Effector memory CD8-positive, alpha-beta T cell (primary cell): ENCODE measurements at regions not wholly inside any gene's neighbourhood (a gene's known extent, or its start where the extent isn't known, plus 50 kb on each side); places are given as distances from the start of the nearest gene placed in this dataset.

Source experiments
- ATAC-seq: fragments of 150-1000 bp; cut with Tn5 transposase; replicated peaks from 2 replicates; pipeline ENCODE4 v1.10.0; 2021; ENCODE audit warnings: mild to moderate bottlenecking, moderate library complexity
- DNase-seq, 3 experiments: peaks; one replicate each; pipeline ENCODE4 v3.0.0; 2021
- H3K27ac Mint-ChIP-seq, 2 donors: one replicate each; pipeline ENCODE4 v1.8.0; 2022; ENCODE audit warnings: mild to moderate bottlenecking in 2 of 2, mixed read lengths in 2 of 2, moderate library complexity in 2 of 2
- H3K27me3 Mint-ChIP-seq, 2 donors: one replicate each; pipeline ENCODE4 v1.8.0; 2022; ENCODE audit warnings: mixed read lengths in 2 of 2
- H3K36me3 Mint-ChIP-seq: one replicate; pipeline ENCODE4 v1.8.0; 2022; ENCODE audit warnings: mild to moderate bottlenecking, moderate library complexity, mixed read lengths; ENCODE audit not compliant: insufficient read depth
- H3K4me1 Mint-ChIP-seq, 2 donors: one replicate each; pipeline ENCODE4 v1.8.0; 2022; ENCODE audit warnings: low read depth in 2 of 2, mixed read lengths in 2 of 2
- H3K4me3 Mint-ChIP-seq, 2 donors: one replicate each; pipeline ENCODE4 v1.8.0; 2022; ENCODE audit warnings: mild to moderate bottlenecking in 2 of 2, mixed read lengths in 2 of 2, moderate library complexity in 2 of 2
- H3K9me3 Mint-ChIP-seq, 2 donors: one replicate each; pipeline ENCODE4 v1.8.0; 2022; ENCODE audit warnings: mixed read lengths in 2 of 2

- Mint-ChIP-seq H3K27ac (no peak overlapping the region), H3K27me3 (no peaks in the 10 kb centered on the region), H3K4me1 (no peaks in the 10 kb centered on the region), H3K9me3 (peaks cover 0 to 18% of the 10 kb centered on the region in 2 donors), H3K4me3 (no peak overlapping the region), H3K36me3 (no peaks in the 10 kb centered on the region)
- no peak for ATAC-seq
- DNase-seq: no peak
Observed at GRCh38 chr5:153136910-153137614, 353.4 kb upstream of the GRIA1 start.

DNA sequence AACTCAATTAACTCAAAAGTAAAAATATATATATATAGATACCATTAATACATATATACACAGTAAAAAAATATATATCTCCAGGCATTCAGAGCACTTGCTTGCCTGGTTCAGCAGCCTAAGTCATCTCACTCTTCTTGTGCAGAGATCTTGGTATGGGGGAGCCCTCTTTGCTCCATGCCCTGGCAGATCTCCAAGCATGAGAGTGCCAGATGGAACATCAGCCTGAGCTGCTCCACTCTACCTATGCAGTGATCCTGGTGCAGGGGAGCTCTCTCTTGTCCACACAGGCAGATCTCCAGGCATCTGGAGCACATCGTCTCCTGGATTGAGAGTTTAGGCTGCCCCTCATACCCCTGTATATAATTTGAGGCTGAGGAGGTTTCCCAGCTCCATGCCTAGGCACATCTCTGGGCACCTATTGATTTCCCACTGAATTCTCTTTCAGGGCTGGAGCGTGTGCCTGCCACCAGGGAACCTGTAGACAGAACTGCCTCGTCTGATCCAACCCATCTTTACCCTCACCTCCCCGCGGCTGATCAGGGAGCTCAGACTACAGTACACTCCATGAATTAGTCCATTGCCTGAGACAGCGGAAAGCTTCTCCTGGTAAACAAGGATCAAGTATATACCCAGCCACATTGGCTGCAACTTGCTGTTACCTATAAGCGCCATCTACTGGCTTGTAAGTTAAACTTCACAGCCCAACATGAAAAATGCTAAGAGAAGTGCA is 342.4 kb upstream of the GRIA1 start:
- Mint-ChIP-seq H3K27ac (no peak overlapping the region), H3K4me3 (no peak overlapping the region), H3K27me3 (no peaks in the 10 kb centered on the region), H3K36me3 (no peaks in the 10 kb centered on the region), H3K4me1 (no peaks in the 10 kb centered on the region), H3K9me3 (peaks cover 7% of the 10 kb centered on the region in 2 donors)
- ATAC-seq: no peak
- no peak for DNase-seq

- Mint-ChIP-seq H3K4me1 (no peaks in the 10 kb centered on the region), H3K9me3 (peaks cover 4 to 6% of the 10 kb centered on the region in 2 donors), H3K27ac (no peak overlapping the region), H3K36me3 (no peaks in the 10 kb centered on the region), H3K27me3 (no peaks in the 10 kb centered on the region), H3K4me3 (no peak overlapping the region)
- no peak for ATAC-seq
- DNase-seq: no peak
Observed at GRCh38 chr5:153148624-153148976, 341.9 kb upstream of the GRIA1 start.

GRCh38 chr5:153151558-153151957 is 338.9 kb upstream of the GRIA1 start:
- ATAC-seq (no peak), DNase-seq (no peak)
- Mint-ChIP-seq H3K4me1 (no peaks in the 10 kb centered on the region), H3K36me3 (no peaks in the 10 kb centered on the region), H3K4me3 (no peak overlapping the region), H3K9me3 (no peaks in the 10 kb centered on the region), H3K27ac (no peak overlapping the region), H3K27me3 (no peaks in the 10 kb centered on the region)

- no peaks in the 10 kb centered on the region for H3K36me3 Mint-ChIP-seq
- peaks cover 0 to 2% of the 10 kb centered on the region in 2 donors for H3K9me3 Mint-ChIP-seq
- H3K4me3 Mint-ChIP-seq: no peak overlapping the region
- no peak overlapping the region for H3K27ac Mint-ChIP-seq
- H3K27me3 Mint-ChIP-seq: no peaks in the 10 kb centered on the region
- H3K4me1 Mint-ChIP-seq: no peaks in the 10 kb centered on the region
- ATAC-seq (no peak), DNase-seq (no peak)
Observed at GRCh38 chr5:153153086-153153485, 337.4 kb upstream of the GRIA1 start.

DNA sequence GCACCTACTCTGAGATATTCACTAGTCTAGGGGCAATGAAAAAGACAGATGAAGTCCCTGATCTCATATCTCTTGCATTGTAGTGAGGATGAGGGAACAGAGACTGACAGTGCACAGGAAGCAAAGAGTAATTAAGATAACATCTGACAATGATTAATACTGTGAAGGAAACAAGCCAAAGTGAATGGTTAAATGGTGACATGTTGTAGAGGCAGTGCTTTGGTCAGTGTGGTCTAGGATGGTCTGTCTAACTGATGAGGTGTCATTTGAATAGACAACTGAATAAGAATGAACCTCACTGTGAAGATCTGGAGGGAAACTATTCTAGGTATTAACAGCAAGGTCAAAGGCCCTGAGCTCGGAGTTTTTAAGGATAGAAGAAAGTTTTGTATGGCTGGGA is 333.3 kb upstream of the GRIA1 start:
- H3K4me3 Mint-ChIP-seq: no peak overlapping the region
- no peaks in the 10 kb centered on the region for H3K27me3 Mint-ChIP-seq
- no peak overlapping the region for H3K27ac Mint-ChIP-seq
- H3K9me3 Mint-ChIP-seq: peaks cover 0 to 2% of the 10 kb centered on the region in 2 donors
- ATAC-seq: no peak
- no peaks in the 10 kb centered on the region for H3K36me3 Mint-ChIP-seq
- no peak for DNase-seq
- H3K4me1 Mint-ChIP-seq: no peaks in the 10 kb centered on the region

- DNase-seq: no peak
- no peak for ATAC-seq
- no peaks in the 10 kb centered on the region for H3K27me3 Mint-ChIP-seq
- peaks cover 0 to 4% of the 10 kb centered on the region in 2 donors for H3K9me3 Mint-ChIP-seq
- H3K4me3 Mint-ChIP-seq: no peak overlapping the region
- H3K36me3 Mint-ChIP-seq: no peaks in the 10 kb centered on the region
- no peak overlapping the region for H3K27ac Mint-ChIP-seq
- no peaks in the 10 kb centered on the region for H3K4me1 Mint-ChIP-seq
Observed at GRCh38 chr5:153158608-153159007, 331.9 kb upstream of the GRIA1 start.

GRCh38 chr5:153159616-153160015 is 330.9 kb upstream of the GRIA1 start:
- Mint-ChIP-seq H3K36me3 (no peaks in the 10 kb centered on the region), H3K4me3 (no peak overlapping the region), H3K9me3 (peaks cover 4 to 7% of the 10 kb centered on the region in 2 donors), H3K27me3 (no peaks in the 10 kb centered on the region), H3K27ac (no peak overlapping the region), H3K4me1 (no peaks in the 10 kb centered on the region)
- ATAC-seq: no peak
- DNase-seq: no peak

- Mint-ChIP-seq H3K4me1 (no peaks in the 10 kb centered on the region), H3K27ac (no peak overlapping the region), H3K36me3 (no peaks in the 10 kb centered on the region), H3K27me3 (no peaks in the 10 kb centered on the region), H3K9me3 (peaks cover 4 to 19% of the 10 kb centered on the region in 2 donors), H3K4me3 (no peak overlapping the region)
- DNase-seq: no peak
- ATAC-seq: no peak
Observed at GRCh38 chr5:153168241-153168640, 322.2 kb upstream of the GRIA1 start.

- Mint-ChIP-seq H3K4me3 (no peak overlapping the region), H3K36me3 (no peaks in the 10 kb centered on the region), H3K4me1 (no peaks in the 10 kb centered on the region), H3K27me3 (no peaks in the 10 kb centered on the region), H3K27ac (no peak overlapping the region), H3K9me3 (peaks cover 0 to 5% of the 10 kb centered on the region in 2 donors)
- DNase-seq: no peak
- no peak for ATAC-seq
Observed at GRCh38 chr5:153187503-153187902, 303.0 kb upstream of the GRIA1 start.

DNA sequence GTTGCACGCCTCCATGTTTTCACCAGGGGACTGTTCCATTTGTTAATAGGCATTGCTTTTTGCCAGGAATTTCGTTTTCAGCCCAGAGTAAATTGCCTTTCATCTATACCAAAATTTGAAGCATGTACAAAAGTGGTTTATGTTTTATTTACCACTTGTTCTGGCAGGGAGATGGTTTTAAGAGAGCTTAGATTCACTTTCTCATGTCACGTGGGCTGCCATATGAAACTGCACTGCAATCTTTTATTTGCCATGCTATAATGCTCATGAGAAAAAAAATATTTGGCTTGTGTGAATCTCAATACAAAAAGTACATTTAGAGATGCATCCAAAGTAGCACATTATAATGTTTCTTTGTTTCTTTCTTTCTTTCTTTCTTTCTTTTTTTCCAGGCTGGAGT is 284.1 kb upstream of the GRIA1 start:
- H3K27me3 Mint-ChIP-seq: no peaks in the 10 kb centered on the region
- ATAC-seq: no peak
- no peak for DNase-seq

DNA sequence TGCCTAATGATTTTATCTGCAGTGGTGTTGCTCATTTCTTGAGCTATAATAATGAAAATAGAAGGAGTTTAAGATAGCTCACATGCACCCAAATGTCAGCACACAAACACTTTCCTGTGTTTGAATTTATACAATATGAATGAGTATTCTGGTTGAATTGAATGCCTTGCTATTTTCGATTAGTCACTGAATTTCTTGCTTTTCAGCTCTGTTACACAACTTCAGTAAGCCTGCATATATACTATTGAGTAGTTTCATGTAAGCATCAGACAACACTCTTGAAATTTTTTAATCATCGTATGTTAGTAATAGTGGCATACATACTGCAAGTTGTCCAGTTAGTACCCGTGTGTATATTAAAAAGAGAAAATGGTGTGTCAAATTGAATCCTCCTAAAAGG is 281.5 kb upstream of the GRIA1 start:
- ATAC-seq (no peak), DNase-seq (no peak)
- no peak overlapping the region for H3K27ac Mint-ChIP-seq
- H3K4me1 Mint-ChIP-seq: no peaks in the 10 kb centered on the region
- H3K27me3 Mint-ChIP-seq: no peaks in the 10 kb centered on the region
- peaks cover 0 to 4% of the 10 kb centered on the region in 2 donors for H3K9me3 Mint-ChIP-seq
- H3K4me3 Mint-ChIP-seq: no peak overlapping the region
- no peaks in the 10 kb centered on the region for H3K36me3 Mint-ChIP-seq

More for the DNA sequence above, 284.1 kb upstream of the GRIA1 start:
- Mint-ChIP-seq H3K9me3 (peaks cover under 1 to 1% of the 10 kb centered on the region in 2 donors), H3K4me1 (no peaks in the 10 kb centered on the region), H3K36me3 (no peaks in the 10 kb centered on the region), H3K4me3 (no peak overlapping the region), H3K27ac (no peak overlapping the region)

- Mint-ChIP-seq H3K4me1 (no peaks in the 10 kb centered on the region), H3K4me3 (no peak overlapping the region), H3K9me3 (peaks cover 0 to 6% of the 10 kb centered on the region in 2 donors), H3K27me3 (no peaks in the 10 kb centered on the region), H3K36me3 (no peaks in the 10 kb centered on the region), H3K27ac (no peak overlapping the region)
- no peak for ATAC-seq
- DNase-seq: no peak
Observed at GRCh38 chr5:153209687-153210086, 280.8 kb upstream of the GRIA1 start.

DNA sequence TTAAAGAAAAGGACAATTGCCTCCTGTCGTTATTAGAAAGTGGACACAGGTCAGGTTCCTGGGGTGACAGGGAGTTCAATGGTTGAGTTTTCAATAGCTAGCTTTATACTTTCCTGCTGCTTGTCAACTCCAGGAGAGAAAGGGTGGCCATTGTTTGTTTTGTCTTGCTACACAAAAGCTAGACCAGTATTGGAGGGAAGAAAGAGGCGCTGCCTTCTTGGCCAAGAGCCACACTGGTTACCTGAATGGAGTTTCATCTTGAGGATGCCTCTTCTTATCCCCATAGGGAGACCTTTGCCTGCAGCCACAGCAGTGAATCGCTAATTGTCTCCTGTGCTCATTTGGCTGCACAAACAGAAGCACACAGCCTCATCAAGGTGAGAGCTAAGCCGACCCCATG is 279.4 kb upstream of the GRIA1 start:
- Mint-ChIP-seq H3K4me1 (no peaks in the 10 kb centered on the region), H3K4me3 (no peak overlapping the region), H3K36me3 (no peaks in the 10 kb centered on the region), H3K27me3 (no peaks in the 10 kb centered on the region), H3K9me3 (peaks cover 4 to 12% of the 10 kb centered on the region in 2 donors), H3K27ac (no peak overlapping the region)
- no peak for ATAC-seq
- no peak for DNase-seq
